WTC11 (cell line): ENCODE measurements at regions not wholly inside any gene's neighbourhood (a gene's known extent, or its start where the extent isn't known, plus 50 kb on each side); places are given as distances from the start of the nearest gene placed in this dataset.

Experiments
- ATAC-seq: fragments of 200-7000 bp; cut with Tn5 transposase; 2 replicates; pipeline ENCODE4 v1.10.0; 2021; ENCODE audit warnings: mild to moderate bottlenecking, moderate library complexity
- CTCF ChIA-PET: fragments of 300-600 bp; sonication (Branson Sonifier 250); formaldehyde crosslinking; loops from one replicate; lab custom pipeline; 2021; ENCODE audit warnings: antibody characterized with exemption; lab: Charles Lee
- POLR2A ChIA-PET: fragments of 350-600 bp; sonication (Branson Sonifier 250); formaldehyde crosslinking; loops from one replicate; lab custom pipeline; 2021; ENCODE audit warnings: antibody characterized with exemption; lab: Charles Lee
- DNase-seq: peaks from one replicate; pipeline ENCODE4 v3.0.0; 2021; ENCODE audit warnings: low spot score
- H3K27ac Mint-ChIP-seq: 2 replicates; pipeline ENCODE4 v1.8.0; 2021; ENCODE audit warnings: mixed read lengths
- H3K27me3 Mint-ChIP-seq: 2 replicates; pipeline ENCODE4 v1.8.0; 2021; ENCODE audit warnings: low read depth, mild to moderate bottlenecking, moderate library complexity, mixed read lengths
- H3K36me3 Mint-ChIP-seq: 2 replicates; pipeline ENCODE4 v1.8.0; 2021; ENCODE audit warnings: mixed read lengths
- H3K4me1 Mint-ChIP-seq: 2 replicates; pipeline ENCODE4 v1.8.0; 2022; ENCODE audit warnings: mixed read lengths
- H3K4me3 Mint-ChIP-seq: 2 replicates; pipeline ENCODE4 v1.8.0; 2021; ENCODE audit warnings: mild to moderate bottlenecking, moderate library complexity, mixed read lengths
- H3K9me3 Mint-ChIP-seq: 2 replicates; pipeline ENCODE4 v1.8.0; 2021; ENCODE audit warnings: mixed read lengths
- CREB1 ChIP-seq: sonication (generic); formaldehyde crosslinking; IDR thresholded peaks from 2 replicates; pipeline ENCODE4 v1.8.0; 2023; ENCODE audit warnings: mild to moderate bottlenecking, missing genetic modification reagents
- CREM ChIP-seq: sonication (generic); formaldehyde crosslinking; IDR thresholded peaks from 2 replicates; pipeline ENCODE4 v1.8.1; 2022; ENCODE audit warnings: mild to moderate bottlenecking, missing genetic modification reagents, moderate library complexity
- ERG ChIP-seq: fragments of 250-450 bp; sonication (Bioruptor Pico); IDR thresholded peaks from 2 replicates; pipeline ENCODE4 v1.8.0; 2021; ENCODE audit warnings: mild to moderate bottlenecking
- ETV6 ChIP-seq: sonication (generic); formaldehyde crosslinking; IDR thresholded peaks from 2 replicates; pipeline ENCODE4 v1.8.1; 2022; ENCODE audit warnings: mild to moderate bottlenecking, missing genetic modification reagents
- KAT7 ChIP-seq: sonication (generic); formaldehyde crosslinking; IDR thresholded peaks from 2 replicates; pipeline ENCODE4 v1.8.1; 2023; ENCODE audit warnings: missing genetic modification reagents, mild to moderate bottlenecking, borderline replicate concordance
- SMAD3 ChIP-seq: sonication (generic); formaldehyde crosslinking; IDR thresholded peaks from 2 replicates; pipeline ENCODE4 v1.8.0; 2022; ENCODE audit warnings: missing genetic modification reagents, mild to moderate bottlenecking, borderline replicate concordance
- TP53 ChIP-seq: sonication (generic); formaldehyde crosslinking; IDR thresholded peaks from 2 replicates; pipeline ENCODE4 v1.8.1; 2023; ENCODE audit warnings: mild to moderate bottlenecking, missing genetic modification reagents
- ZNF121 ChIP-seq: sonication (generic); formaldehyde crosslinking; IDR thresholded peaks from 2 replicates; pipeline ENCODE4 v1.8.0; 2023; ENCODE audit warnings: missing genetic modification reagents
- ZNF138 ChIP-seq: sonication (generic); formaldehyde crosslinking; conservative IDR thresholded peaks from 2 replicates; pipeline ENCODE4 v1.8.1; 2022; ENCODE audit warnings: mild to moderate bottlenecking, moderate library complexity, missing genetic modification reagents
- ZNF219 ChIP-seq: sonication (generic); formaldehyde crosslinking; IDR thresholded peaks from 2 replicates; pipeline ENCODE4 v1.8.0; 2023; ENCODE audit warnings: missing genetic modification reagents, mild to moderate bottlenecking, borderline replicate concordance
- ZNF281 ChIP-seq: sonication (generic); formaldehyde crosslinking; IDR thresholded peaks from 2 replicates; pipeline ENCODE4 v1.8.0; 2023; ENCODE audit warnings: mild to moderate bottlenecking, missing genetic modification reagents
- ZNF423 ChIP-seq: fragments of 250-450 bp; sonication (Bioruptor Pico); IDR thresholded peaks from 2 replicates; pipeline ENCODE4 v2.1.2; 2022; ENCODE audit warnings: mild to moderate bottlenecking, moderate library complexity
- ZNF512 ChIP-seq: sonication (generic); formaldehyde crosslinking; IDR thresholded peaks from 2 replicates; pipeline ENCODE4 v1.8.1; 2022; ENCODE audit warnings: missing genetic modification reagents, borderline replicate concordance
- ZNF532 ChIP-seq: fragments of 250-450 bp; sonication (Bioruptor Pico); IDR thresholded peaks from 2 replicates; pipeline ENCODE4 v1.9.0; 2021; ENCODE audit warnings: mild to moderate bottlenecking, borderline replicate concordance
- ZNF671 ChIP-seq: fragments of 250-450 bp; sonication (Bioruptor Pico); IDR thresholded peaks from 2 replicates; pipeline ENCODE4 v1.8.0; 2021; ENCODE audit warnings: mild to moderate bottlenecking

DNA sequence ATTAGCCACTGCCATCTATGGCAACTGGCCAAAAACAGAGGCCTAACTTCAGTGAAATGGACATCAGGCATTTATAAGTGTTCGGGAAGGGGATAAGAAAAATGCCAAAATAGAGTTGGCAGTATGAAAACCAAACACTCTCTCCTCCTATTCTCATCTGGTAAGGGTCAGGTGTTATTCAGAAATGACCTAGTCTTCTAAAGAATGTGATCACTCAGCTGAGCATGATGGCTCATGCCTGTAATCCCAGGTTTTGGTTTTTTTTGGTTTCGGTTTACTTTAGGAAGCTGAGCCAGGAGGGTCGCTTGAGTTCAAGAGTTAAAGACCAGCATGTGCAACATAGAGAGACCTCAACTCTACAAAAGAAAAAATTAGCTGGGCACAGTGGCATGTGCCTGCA lies 170.3 kb downstream of the GRIN2B start (continued):
- TF ChIP-seq ERG (CRISPR knock-in tag) (no peak), CREM (CRISPR knock-in tag) (no peak), ZNF512 (no peak), ZNF138 (CRISPR knock-in tag) (no peak)

- H3K36me3 Mint-ChIP-seq: no peaks in the 10 kb centered on the region
- H3K27me3 Mint-ChIP-seq: peaks cover 27% of the 10 kb centered on the region
- H3K4me3 Mint-ChIP-seq: no peak overlapping the region
- H3K4me1 Mint-ChIP-seq: peaks cover 7% of the 10 kb centered on the region
- TF ChIP-seq ZNF423 (CRISPR knock-in tag) (no peak), CREM (CRISPR knock-in tag) (no peak)
- ATAC-seq (no peak), DNase-seq (no peak)
- ChIA-PET POLR2A (no interaction called here), CTCF (interaction anchor here (1.1 kb wide), 1 partner anchor 177 kb away, joined by 3 read pairs; no protein-coding TSS in a partner anchor)
- H3K27ac Mint-ChIP-seq: no peak overlapping the region
- no peaks in the 10 kb centered on the region for H3K9me3 Mint-ChIP-seq
Measured at GRCh38 chr12:13805041-13805440, 176.4 kb downstream of the GRIN2B start.

DNA sequence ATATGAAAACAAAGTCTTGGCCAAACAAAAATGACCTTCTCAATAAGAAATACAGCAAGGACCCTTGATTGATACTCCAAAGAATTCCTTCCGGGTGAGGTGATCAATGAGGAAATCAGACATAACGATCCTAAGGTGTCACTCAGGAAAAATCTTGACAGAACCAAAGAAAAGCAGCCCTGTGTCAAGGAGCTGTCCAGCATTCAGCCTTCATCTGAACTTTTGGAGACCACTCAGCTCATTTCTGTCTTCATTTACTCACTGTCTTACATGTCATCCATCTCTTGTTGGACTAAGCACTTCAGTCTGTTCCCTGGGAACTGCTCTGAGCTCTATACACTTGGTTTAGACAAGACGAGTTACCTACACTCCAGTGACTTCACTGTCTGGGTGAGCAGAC lies 179.9 kb downstream of the GRIN2B start:
- ATAC-seq: no peak
- Mint-ChIP-seq H3K9me3 (no peaks in the 10 kb centered on the region), H3K4me3 (no peak overlapping the region), H3K36me3 (no peaks in the 10 kb centered on the region), H3K27ac (no peak overlapping the region), H3K4me1 (peaks cover 39% of the 10 kb centered on the region), H3K27me3 (peaks cover 27% of the 10 kb centered on the region)
- no peak for DNase-seq
- CTCF ChIA-PET: interaction anchor here (1.0 kb wide), 1 partner anchor 181 kb away, joined by 3 read pairs; no protein-coding TSS in a partner anchor
- POLR2A ChIA-PET: no interaction called here
- TF ChIP-seq ZNF532: no peak
- no peak for TF ChIP-seq ZNF219 (CRISPR knock-in tag)
- TF ChIP-seq ETV6 (CRISPR knock-in tag): no peak
- no peak for TF ChIP-seq ZNF281
- TF ChIP-seq TP53 (CRISPR knock-in tag): no peak
- TF ChIP-seq CREB1 (CRISPR knock-in tag): no peak
- no peak for TF ChIP-seq ZNF671
- TF ChIP-seq SMAD3 (CRISPR knock-in tag): no peak
- TF ChIP-seq KAT7 (CRISPR knock-in tag): no peak
- TF ChIP-seq ZNF121 (CRISPR knock-in tag): no peak
